A549 (cell line): ENCODE measurements at regions not wholly inside any gene's neighbourhood (a gene's known extent, or its start where the extent isn't known, plus 50 kb on each side); places are given as distances from the start of the nearest gene placed in this dataset.
"Not testable (repeated sequence)": the region's sequence is repeated elsewhere in the genome, so short reads cannot be mapped to it uniquely, and the experiment has no call there.

ENCODE experiments used
- ATAC-seq, 2 experiments: fragments of 200-7000 bp in 1 of 2; fragments of >200 bp in 1 of 2; cut with Nextera tagmentation in 1 of 2; cut with Tn5 transposase in 1 of 2; 3 replicates each; pipeline versions ENCODE4 v1.8.0 to v1.9.1; 2018 to 2020; ENCODE audit warnings: mild to moderate bottlenecking in 1 of 2, moderate library complexity in 1 of 2
- CTCF ChIA-PET: fragments of 300-600 bp; sonication (Branson Sonifier 250); formaldehyde crosslinking; extraction: SDS; loops from one replicate; lab custom pipeline; 2021; ENCODE audit warnings: antibody characterized with exemption, inconsistent platforms; lab: Yijun Ruan, JAX
- POLR2A ChIA-PET: fragments of 350-600 bp; formaldehyde crosslinking; extraction: SDS; loops from one replicate; lab custom pipeline; 2021; ENCODE audit warnings: antibody characterized with exemption, inconsistent platforms; lab: Yijun Ruan, JAX
- DNase-seq, 2 experiments: peaks; one replicate each; pipeline versions ENCODE4 v3.0.0 to v3.0.0-alpha.2; 2011 to 2016; ENCODE audit warnings: low read depth in 1 of 2, low spot score in 1 of 2
- FAIRE-seq: peaks from 2 replicates; lab custom pipeline; 2011; peaks lifted over from hg19 to GRCh38; lab: Jason Lieb, UNC
- H3K27ac ChIP-seq, 2 experiments: fragments of >200 bp; sonication (Bioruptor Twin); formaldehyde crosslinking; 3 replicates each; pipeline ENCODE4 v1.5.1; 2016 to 2017
- H3K4me1 ChIP-seq: fragments of >200 bp; sonication (Bioruptor Twin); formaldehyde crosslinking; 3 replicates; pipeline ENCODE4 v1.6.1; 2016
- H3K4me2 ChIP-seq: fragments of >200 bp; sonication (Bioruptor Twin); formaldehyde crosslinking; 3 replicates; pipeline ENCODE4 v1.6.1; 2016
- H3K4me3 ChIP-seq: fragments of >200 bp; sonication (Bioruptor Twin); formaldehyde crosslinking; 3 replicates; pipeline ENCODE4 v1.5.1; 2016
- H3K9me3 ChIP-seq: fragments of >200 bp; sonication (Bioruptor Twin); formaldehyde crosslinking; 3 replicates; pipeline ENCODE4 v1.6.1; 2016
- ATOH8 ChIP-seq: fragments of 250-450 bp; sonication (Bioruptor Pico); IDR thresholded peaks from 2 replicates; pipeline ENCODE4 v1.5.0; 2020; ENCODE audit warnings: low read depth, mild to moderate bottlenecking, moderate library complexity
- CBX2 ChIP-seq: fragments of 200-600 bp; sonication (generic); IDR thresholded peaks from 2 replicates; pipeline ENCODE4 v1.6.1; 2016; ENCODE audit warnings: low read depth, mild to moderate bottlenecking, borderline replicate concordance
- CHD2 ChIP-seq: fragments of 150-350 bp; IDR thresholded peaks from 2 replicates; pipeline ENCODE4 v1.6.1; 2014; ENCODE audit warnings: low read length; ENCODE audit not compliant: partially characterized antibody
- E2F6 ChIP-seq: IDR thresholded peaks from 2 replicates; pipeline ENCODE4 v1.6.1; 2012; ENCODE audit warnings: low read depth, borderline replicate concordance
- EHF ChIP-seq: fragments of 250-450 bp; sonication (Bioruptor Pico); IDR thresholded peaks from 2 replicates; pipeline ENCODE4 v1.5.0; 2020; ENCODE audit warnings: mild to moderate bottlenecking
- EHMT2 ChIP-seq: fragments of 200-600 bp; sonication (generic); IDR thresholded peaks from 2 replicates; pipeline ENCODE4 v1.6.1; 2016; ENCODE audit warnings: antibody characterized with exemption, low read depth, mild to moderate bottlenecking, moderate library complexity
- ELK1 ChIP-seq: fragments of 150-350 bp; IDR thresholded peaks from 2 replicates; pipeline ENCODE4 v1.6.1; 2014; ENCODE audit warnings: low read depth, mild to moderate bottlenecking, low read length
- ESRRA ChIP-seq: fragments of 150-350 bp; IDR thresholded peaks from 2 replicates; pipeline ENCODE4 v1.6.1; 2014; ENCODE audit warnings: mild to moderate bottlenecking, low read length, borderline replicate concordance
- FOSB ChIP-seq: fragments of 250-450 bp; sonication (Bioruptor Pico); IDR thresholded peaks from 2 replicates; pipeline ENCODE4 v1.5.0; 2020; ENCODE audit warnings: mild to moderate bottlenecking, moderate library complexity
- FOXS1 ChIP-seq: fragments of 250-450 bp; sonication (Bioruptor Pico); IDR thresholded peaks from 2 replicates; pipeline ENCODE4 v1.5.0; 2020; ENCODE audit warnings: mild to moderate bottlenecking, moderate library complexity
- GATA3 ChIP-seq: IDR thresholded peaks from 2 replicates; pipeline ENCODE4 v1.6.1; 2012; ENCODE audit warnings: borderline replicate concordance
- HEYL ChIP-seq: fragments of 250-450 bp; sonication (Bioruptor Pico); IDR thresholded peaks from 2 replicates; pipeline ENCODE4 v1.8.0; 2021; ENCODE audit warnings: mild to moderate bottlenecking, moderate library complexity
- HMGXB4 ChIP-seq: fragments of 250-450 bp; sonication (Bioruptor Pico); IDR thresholded peaks from 2 replicates; pipeline ENCODE4 v1.5.0; 2021; ENCODE audit warnings: mild to moderate bottlenecking, moderate library complexity, borderline replicate concordance
- HOXA7 ChIP-seq: fragments of 250-450 bp; sonication (Bioruptor Pico); IDR thresholded peaks from 2 replicates; pipeline ENCODE4 v1.5.0; 2020; ENCODE audit warnings: mild to moderate bottlenecking, moderate library complexity
- HOXB5 ChIP-seq: fragments of 250-450 bp; sonication (Bioruptor Pico); IDR thresholded peaks from 2 replicates; pipeline ENCODE4 v1.5.0; 2020; ENCODE audit warnings: mild to moderate bottlenecking, moderate library complexity
- KDM5A ChIP-seq: fragments of 200-600 bp; sonication (generic); IDR thresholded peaks from 2 replicates; pipeline ENCODE4 v1.6.1; 2016; ENCODE audit warnings: antibody characterized with exemption, mild to moderate bottlenecking
- MAFK ChIP-seq: fragments of 450-650 bp; IDR thresholded peaks from 2 replicates; pipeline ENCODE4 v1.6.1; 2014; ENCODE audit not compliant: partially characterized antibody
- MYC ChIP-seq: IDR thresholded peaks from 2 replicates; pipeline ENCODE4 v1.6.1; 2012; ENCODE audit warnings: mild to moderate bottlenecking, inconsistent platforms, low read length, improper control_type of control experiment, borderline replicate concordance
- NPAS2 ChIP-seq: fragments of 250-450 bp; sonication (Bioruptor Pico); IDR thresholded peaks from 2 replicates; pipeline ENCODE4 v1.8.0; 2022; ENCODE audit warnings: mild to moderate bottlenecking, moderate library complexity, borderline replicate concordance
- POLR2AphosphoS2 ChIP-seq: conservative IDR thresholded peaks from 2 replicates; pipeline ENCODE4 v1.6.1; 2012; ENCODE audit warnings: low read length, improper control_type of control experiment, inconsistent platforms
- RCOR1 ChIP-seq: fragments of 150-350 bp; IDR thresholded peaks from 2 replicates; pipeline ENCODE4 v1.6.1; 2014; ENCODE audit warnings: antibody characterized with exemption, low read length, low read depth
- RFX5 ChIP-seq: fragments of 450-650 bp; IDR thresholded peaks from 2 replicates; pipeline ENCODE4 v1.7.1; 2014; ENCODE audit warnings: antibody characterized with exemption, mild to moderate bottlenecking, moderate library complexity
- RNF2 ChIP-seq: fragments of 200-600 bp; sonication (generic); IDR thresholded peaks from 2 replicates; pipeline ENCODE4 v1.6.1; 2016; ENCODE audit warnings: low read depth, mild to moderate bottlenecking, antibody characterized with exemption, moderate library complexity, borderline replicate concordance
- SMC3 ChIP-seq: fragments of >200 bp; sonication (Bioruptor Twin); formaldehyde crosslinking; IDR thresholded peaks from 3 replicates; pipeline ENCODE4 v1.6.1; 2018; ENCODE audit warnings: inconsistent platforms
- SREBF2 ChIP-seq: fragments of 450-650 bp; IDR thresholded peaks from 2 replicates; pipeline ENCODE4 v1.6.1; 2014; ENCODE audit warnings: mild to moderate bottlenecking, moderate library complexity
- USF2 ChIP-seq: fragments of 450-650 bp; IDR thresholded peaks from 2 replicates; pipeline ENCODE4 v1.6.1; 2014; ENCODE audit warnings: antibody characterized with exemption
- ZSCAN20 ChIP-seq: fragments of 250-450 bp; sonication (Bioruptor Pico); IDR thresholded peaks from 2 replicates; pipeline ENCODE4 v1.8.0; 2022; ENCODE audit warnings: mild to moderate bottlenecking, moderate library complexity
- WGBS: methylation state at CpG from one replicate; pipeline ENCODE4 v1.1.6; 2017; ENCODE audit errors: missing lambda C conversion rate; 5-methylcytosine and 5-hydroxymethylcytosine counted together

- no peak for TF ChIP-seq CHD2
- TF ChIP-seq GATA3, result no peak
- TF ChIP-seq FOSB (CRISPR knock-in tag), result no peak
- no peak for TF ChIP-seq SMC3
- no peak for TF ChIP-seq HOXA7 (CRISPR knock-in tag)
- TF ChIP-seq HMGXB4, result no peak
- no peak for TF ChIP-seq SREBF2
- no peak for TF ChIP-seq ATOH8 (CRISPR knock-in tag)
- TF ChIP-seq ZSCAN20 (CRISPR knock-in tag), result no peak
Measured at GRCh38 chr4:112717856-112718255, 80.9 kb downstream of the LARP7 start (continued).

GRCh38 chr4:112721627-112722026, 84.7 kb downstream of the LARP7 start:
- ChIA-PET CTCF (interaction anchor here (0.9 to 2.0 kb wide), 2 partner anchors 11 to 42 kb away, joined by 4 to 5 read pairs; no protein-coding TSS in a partner anchor), POLR2A (no interaction called here)
- no peak overlapping the region for H3K4me2 ChIP-seq
- DNase-seq (no peak), ATAC-seq (no peak), FAIRE-seq (no peak)
- H3K27ac ChIP-seq, result no peak overlapping the region
- H3K4me3 ChIP-seq, result no peak overlapping the region
- H3K9me3 ChIP-seq, result no peaks in the 10 kb centered on the region
- TF ChIP-seq MAFK (no peak), KDM5A (no peak), ZSCAN20 (CRISPR knock-in tag) (no peak), E2F6 (no peak), FOXS1 (CRISPR knock-in tag) (no peak), MYC (no peak), FOSB (CRISPR knock-in tag) (no peak), USF2 (no peak), NPAS2 (no peak), EHF (CRISPR knock-in tag) (no peak), EHMT2 (no peak), RNF2 (no peak), POLR2AphosphoS2 (no peak)
- H3K4me1 ChIP-seq, result no peaks in the 10 kb centered on the region

GRCh38 chr4:112726041-112726440, 89.1 kb downstream of the LARP7 start:
- no peak for DNase-seq
- ATAC-seq, result peak in 1 of 2 experiments; percentile 39; a peak in 3 of 6 replicates

GRCh38 chr4:112727728-112728127, 90.8 kb downstream of the LARP7 start:
- H3K9me3 ChIP-seq, ATAC-seq, H3K27ac ChIP-seq, POLR2A ChIA-PET, H3K4me3 ChIP-seq, H3K4me2 ChIP-seq, FAIRE-seq, DNase-seq, H3K4me1 ChIP-seq, CTCF ChIA-PET: not testable (repeated sequence)
- WGBS, result 81% methylated on average over 16 of the region's 16 CpGs

More at GRCh38 chr4:112726041-112726440, 89.1 kb downstream of the LARP7 start:
- TF ChIP-seq HOXB5 (CRISPR knock-in tag), result no peak
- TF ChIP-seq RFX5, result no peak
- TF ChIP-seq NPAS2, result no peak
- no peak for TF ChIP-seq HEYL
- TF ChIP-seq E2F6, result no peak
- TF ChIP-seq HOXA7 (CRISPR knock-in tag), result no peak
- no peak for TF ChIP-seq ESRRA
- TF ChIP-seq ZSCAN20 (CRISPR knock-in tag), result no peak
- no peak for TF ChIP-seq ELK1
- TF ChIP-seq CBX2, result no peak
- no peak for TF ChIP-seq RCOR1
- TF ChIP-seq CHD2, result no peak
- Histone ChIP-seq H3K4me2 (no peak overlapping the region), H3K4me1 (no peaks in the 10 kb centered on the region), H3K9me3 (no peaks in the 10 kb centered on the region), H3K4me3 (no peak overlapping the region), H3K27ac (no peak overlapping the region)
- no peak for FAIRE-seq
- CTCF ChIA-PET, result no interaction called here
- 33% methylated on average over 1 of the region's 1 CpG for WGBS
- POLR2A ChIA-PET, result no interaction called here
